AG10803 (cell line): ENCODE measurements at regions not wholly inside any gene's neighbourhood (a gene's known extent, or its start where the extent isn't known, plus 50 kb on each side); places are given as distances from the start of the nearest gene placed in this dataset.

Source experiments
- DNase-seq: peaks from one replicate; pipeline ENCODE4 v3.0.0; 2010; ENCODE audit warnings: low read depth
- H3K4me3 ChIP-seq: 2 replicates; pipeline ENCODE4 v1.5.1; 2011; ENCODE audit warnings: mild to moderate bottlenecking, low read length, control low read depth
- TF ChIP-seq, protein P1 (sequence below): conservative IDR thresholded peaks from 2 replicates; pipeline ENCODE4 v1.5.1; 2011; ENCODE audit warnings: mild to moderate bottlenecking, low read length, control low read depth, inconsistent platforms

DNA sequence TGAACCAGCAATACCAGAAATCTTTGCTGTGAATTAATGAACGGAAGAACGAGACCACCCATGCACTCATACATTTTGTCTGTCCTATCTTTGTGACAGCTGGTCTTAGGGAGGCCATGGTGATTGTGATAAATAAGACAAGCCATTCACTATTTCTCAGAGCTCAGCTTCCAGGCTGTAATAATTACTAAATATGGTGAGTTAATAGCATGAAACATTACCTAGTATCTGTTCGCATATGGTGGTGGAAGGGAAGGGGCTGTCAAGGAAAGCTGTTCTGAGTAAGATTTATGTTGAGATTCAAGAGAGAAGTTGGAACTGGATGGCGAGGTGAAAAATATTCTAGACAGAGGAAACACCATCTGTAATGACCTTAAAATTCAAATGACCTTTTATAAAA is 719.0 kb upstream of the ZNF385D start:
- DNase-seq = no peak
- TF ChIP-seq, protein P1, sequence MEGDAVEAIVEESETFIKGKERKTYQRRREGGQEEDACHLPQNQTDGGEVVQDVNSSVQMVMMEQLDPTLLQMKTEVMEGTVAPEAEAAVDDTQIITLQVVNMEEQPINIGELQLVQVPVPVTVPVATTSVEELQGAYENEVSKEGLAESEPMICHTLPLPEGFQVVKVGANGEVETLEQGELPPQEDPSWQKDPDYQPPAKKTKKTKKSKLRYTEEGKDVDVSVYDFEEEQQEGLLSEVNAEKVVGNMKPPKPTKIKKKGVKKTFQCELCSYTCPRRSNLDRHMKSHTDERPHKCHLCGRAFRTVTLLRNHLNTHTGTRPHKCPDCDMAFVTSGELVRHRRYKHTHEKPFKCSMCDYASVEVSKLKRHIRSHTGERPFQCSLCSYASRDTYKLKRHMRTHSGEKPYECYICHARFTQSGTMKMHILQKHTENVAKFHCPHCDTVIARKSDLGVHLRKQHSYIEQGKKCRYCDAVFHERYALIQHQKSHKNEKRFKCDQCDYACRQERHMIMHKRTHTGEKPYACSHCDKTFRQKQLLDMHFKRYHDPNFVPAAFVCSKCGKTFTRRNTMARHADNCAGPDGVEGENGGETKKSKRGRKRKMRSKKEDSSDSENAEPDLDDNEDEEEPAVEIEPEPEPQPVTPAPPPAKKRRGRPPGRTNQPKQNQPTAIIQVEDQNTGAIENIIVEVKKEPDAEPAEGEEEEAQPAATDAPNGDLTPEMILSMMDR = no peak
- H3K4me3 ChIP-seq = no peak overlapping the region

DNA sequence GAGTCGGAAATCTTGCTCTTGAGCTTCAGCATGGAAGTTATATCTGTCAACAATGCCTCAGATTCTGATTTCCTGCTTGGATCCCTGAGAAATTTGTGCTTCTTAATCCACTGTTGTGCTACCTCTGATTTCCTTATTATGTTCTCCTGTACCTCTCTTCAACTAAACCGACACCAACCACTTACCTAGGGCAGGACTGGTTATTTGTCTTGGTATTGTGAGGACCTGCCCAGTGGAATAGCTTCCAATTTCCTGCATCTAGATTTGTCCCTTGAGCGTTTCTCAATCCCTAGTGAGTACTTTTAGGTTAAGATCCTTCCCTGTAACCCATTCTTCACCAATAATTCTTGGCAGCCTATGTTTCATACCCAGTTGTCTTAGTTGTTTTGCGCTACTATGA is 720.5 kb upstream of the ZNF385D start:
- TF ChIP-seq, protein P1 = no peak
- no peak overlapping the region for H3K4me3 ChIP-seq
- no peak for DNase-seq

DNA sequence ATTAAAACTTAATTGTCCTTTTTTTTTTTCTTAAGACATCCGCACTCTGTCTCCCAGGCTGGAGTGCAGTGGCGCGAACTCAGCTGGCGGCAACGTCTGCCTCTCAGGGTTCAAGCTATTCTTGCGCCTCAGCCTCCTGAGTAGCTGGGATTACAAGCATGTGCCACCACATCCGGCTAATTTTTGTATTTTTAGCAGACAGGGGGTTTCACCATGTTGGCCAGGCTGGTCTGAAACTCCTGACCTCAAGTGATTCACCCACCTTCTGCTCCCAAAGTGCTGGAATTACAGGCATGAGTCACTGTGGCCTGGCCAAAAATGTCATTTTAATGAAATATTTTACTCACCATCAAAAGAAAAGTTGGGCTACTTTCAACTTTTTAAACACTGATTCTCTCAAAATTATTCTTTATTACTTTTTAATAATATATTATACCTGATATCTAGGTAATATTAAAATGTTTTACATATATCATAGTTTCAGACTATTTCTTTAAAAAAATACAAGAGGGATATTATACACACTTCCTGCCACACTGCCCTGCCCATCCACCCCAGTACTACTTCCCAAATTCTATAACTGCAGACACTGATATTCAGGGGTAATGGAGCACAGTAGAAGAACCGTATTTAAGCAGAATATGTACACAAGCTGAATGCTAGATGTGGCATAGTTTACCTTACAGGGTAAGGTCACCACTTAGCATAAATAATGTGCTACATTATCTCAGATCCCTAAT is 723.9 kb upstream of the ZNF385D start:
- H3K4me3 ChIP-seq = no peak overlapping the region
- peak; percentile 35 for DNase-seq
- TF ChIP-seq, protein P1 = no peak

DNA sequence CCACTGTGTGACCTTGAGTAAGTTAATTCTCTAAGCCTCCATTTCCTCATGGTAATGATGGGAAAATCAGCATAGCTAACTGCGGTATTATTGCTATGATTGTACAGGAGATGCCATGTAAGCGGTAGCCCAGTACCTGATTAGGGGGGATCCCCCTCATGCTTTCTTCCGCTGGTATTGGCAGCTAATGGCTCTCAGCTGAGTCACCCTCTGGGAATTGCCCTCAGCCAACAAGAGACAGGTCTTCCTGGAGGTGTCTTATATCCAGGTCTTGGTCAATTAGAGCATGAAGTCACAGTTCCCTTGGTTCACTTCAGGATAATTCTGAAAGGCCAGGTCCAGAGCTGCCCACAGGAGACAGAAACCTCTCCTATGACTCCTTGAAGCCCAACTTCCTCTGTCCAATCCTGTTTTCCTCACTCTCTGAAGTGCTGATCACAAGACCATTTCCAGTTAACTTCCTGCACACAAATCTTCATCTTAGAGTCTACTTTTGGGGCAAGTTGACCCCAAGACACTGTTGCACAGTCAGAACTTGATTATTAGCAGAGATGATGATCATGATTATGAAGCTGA is 724.7 kb upstream of the ZNF385D start:
- no peak for DNase-seq
- TF ChIP-seq, protein P1 = no peak
- no peak overlapping the region for H3K4me3 ChIP-seq

DNA sequence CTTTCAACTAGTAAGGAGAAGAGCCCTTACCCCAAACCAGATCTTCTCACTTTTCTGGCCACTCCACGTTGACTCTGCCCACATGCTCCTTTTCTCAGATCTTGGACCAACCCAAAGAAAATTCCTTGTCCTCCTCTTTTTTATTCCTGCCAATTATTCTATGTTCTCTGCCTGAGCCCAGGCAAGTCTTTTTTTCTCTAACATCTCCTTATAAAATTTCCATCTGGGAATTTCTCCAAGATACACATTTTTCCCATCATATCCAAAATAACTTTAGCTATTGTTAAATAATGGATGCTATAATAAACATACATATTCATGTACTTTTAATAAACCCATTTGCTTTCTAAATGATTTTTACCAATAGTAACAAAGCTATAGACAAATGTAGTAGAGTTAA is 726.0 kb upstream of the ZNF385D start:
- no peak for DNase-seq
- H3K4me3 ChIP-seq = no peak overlapping the region
- TF ChIP-seq, protein P1 = no peak

DNA sequence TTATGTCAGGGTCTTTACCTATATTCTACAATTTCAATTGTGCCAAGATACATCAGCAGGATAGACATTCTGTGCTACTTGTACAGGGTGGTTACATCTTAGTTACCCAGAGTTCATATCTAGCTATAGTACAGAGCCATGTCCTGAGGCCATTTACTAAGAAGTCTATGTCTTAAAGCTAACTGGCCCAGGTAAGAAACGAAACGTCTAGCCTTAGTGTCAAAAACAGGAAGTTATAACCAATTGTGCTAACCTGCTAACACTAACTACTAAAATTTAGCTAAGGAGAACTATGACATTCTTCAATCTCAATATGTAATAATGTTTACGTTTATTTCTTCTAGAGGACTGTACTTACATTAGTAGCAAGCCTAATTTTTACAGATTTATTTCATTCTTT is 717.2 kb upstream of the UBE2E2 start:
- no peak overlapping the region for H3K4me3 ChIP-seq
- no peak for DNase-seq
- TF ChIP-seq, protein P1 = no peak

DNA sequence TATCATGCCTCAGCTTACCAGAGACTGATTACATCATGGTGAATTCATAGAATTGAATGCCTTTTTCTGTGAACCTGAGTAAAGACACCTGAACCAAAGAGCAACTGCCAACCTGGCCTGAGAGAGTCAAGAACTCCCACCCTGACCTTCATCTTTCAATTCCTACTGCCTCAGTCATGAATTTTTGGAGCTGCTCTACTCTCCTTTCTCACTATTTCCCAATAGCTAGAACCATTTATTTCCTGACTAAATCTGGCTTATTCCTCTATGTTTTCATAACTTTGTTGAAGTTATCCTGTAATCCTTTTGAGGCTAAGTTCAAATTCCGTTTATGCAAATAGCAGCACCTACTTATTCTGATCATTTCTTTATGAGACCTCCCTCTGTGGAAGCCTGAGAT is 712.4 kb upstream of the UBE2E2 start:
- no peak overlapping the region for H3K4me3 ChIP-seq
- TF ChIP-seq, protein P1 = no peak
- DNase-seq = no peak
